OCI-LY1 (cell line): ENCODE measurements at regions not wholly inside any gene's neighbourhood (a gene's known extent, or its start where the extent isn't known, plus 50 kb on each side); places are given as distances from the start of the nearest gene placed in this dataset.

ENCODE experiments used
- EZH2 ChIP-seq: fragments of 200-600 bp; sonication (generic), shearing (Covaris generic); IDR thresholded peaks from 2 replicates; pipeline ENCODE4 v1.8.0; 2017; ENCODE audit warnings: borderline replicate concordance, mixed run types, mild to moderate bottlenecking, antibody characterized with exemption, low read length, moderate library complexity, mixed read lengths
- TF ChIP-seq, protein P1 (sequence below): fragments of 200-600 bp; sonication (generic), shearing (Covaris generic); IDR thresholded peaks from 2 replicates; pipeline ENCODE4 v1.5.1; 2017; ENCODE audit warnings: mild to moderate bottlenecking, antibody characterized with exemption, low read length, moderate library complexity, mixed read lengths

DNA sequence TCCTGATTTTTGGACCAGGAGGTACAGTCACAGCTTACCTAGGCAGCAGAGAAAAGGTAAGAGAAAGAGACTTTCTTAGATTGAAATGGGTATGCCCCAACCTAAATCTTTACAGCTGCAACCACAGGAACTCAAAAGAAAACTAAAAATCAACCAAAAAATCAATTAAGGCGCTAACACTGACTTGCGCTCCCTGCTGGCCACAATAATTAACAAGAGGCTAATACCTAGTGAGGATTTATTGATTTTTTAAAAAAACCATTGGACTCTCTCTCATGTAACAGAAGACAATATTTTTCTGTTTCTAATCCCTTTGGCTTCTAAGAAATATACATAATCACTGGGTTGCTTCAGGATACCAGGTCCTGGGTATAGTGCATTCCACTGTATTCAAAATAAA, 153.9 kb upstream of the TENM3 start:
- TF ChIP-seq, protein P1, sequence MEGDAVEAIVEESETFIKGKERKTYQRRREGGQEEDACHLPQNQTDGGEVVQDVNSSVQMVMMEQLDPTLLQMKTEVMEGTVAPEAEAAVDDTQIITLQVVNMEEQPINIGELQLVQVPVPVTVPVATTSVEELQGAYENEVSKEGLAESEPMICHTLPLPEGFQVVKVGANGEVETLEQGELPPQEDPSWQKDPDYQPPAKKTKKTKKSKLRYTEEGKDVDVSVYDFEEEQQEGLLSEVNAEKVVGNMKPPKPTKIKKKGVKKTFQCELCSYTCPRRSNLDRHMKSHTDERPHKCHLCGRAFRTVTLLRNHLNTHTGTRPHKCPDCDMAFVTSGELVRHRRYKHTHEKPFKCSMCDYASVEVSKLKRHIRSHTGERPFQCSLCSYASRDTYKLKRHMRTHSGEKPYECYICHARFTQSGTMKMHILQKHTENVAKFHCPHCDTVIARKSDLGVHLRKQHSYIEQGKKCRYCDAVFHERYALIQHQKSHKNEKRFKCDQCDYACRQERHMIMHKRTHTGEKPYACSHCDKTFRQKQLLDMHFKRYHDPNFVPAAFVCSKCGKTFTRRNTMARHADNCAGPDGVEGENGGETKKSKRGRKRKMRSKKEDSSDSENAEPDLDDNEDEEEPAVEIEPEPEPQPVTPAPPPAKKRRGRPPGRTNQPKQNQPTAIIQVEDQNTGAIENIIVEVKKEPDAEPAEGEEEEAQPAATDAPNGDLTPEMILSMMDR, result no peak; the same call in 1 of the 2 replicates
- TF ChIP-seq EZH2, result no peak
